ENCODE measurements at regions not wholly inside any gene's neighbourhood (a gene's known extent, or its start where the extent isn't known, plus 50 kb on each side); places are given as distances from the start of the nearest gene placed in this dataset.
"Not testable (repeated sequence)": the region's sequence is repeated elsewhere in the genome, so short reads cannot be mapped to it uniquely, and the experiment has no call there.

- not testable (repeated sequence) for DNase-seq (ENCODE audit: low read depth in 2 of 2)
Measured at GRCh38 chr14:37891500-37891899, 296.1 kb downstream of the TTC6 start.

- DNase-seq (ENCODE audit: low read depth in 2 of 2) = no peak
Measured at GRCh38 chr14:37894463-37894862, 299.0 kb downstream of the TTC6 start.

- no peak for DNase-seq (ENCODE audit: low read depth in 2 of 2)
Measured at GRCh38 chr14:37899365-37899764, 303.9 kb downstream of the TTC6 start.

- no peak for DNase-seq (ENCODE audit: low read depth in 2 of 2)
Measured at GRCh38 chr14:37900561-37900960, 305.1 kb downstream of the TTC6 start.

GRCh38 chr14:37901978-37902377 lies 305.7 kb upstream of the SSTR1 start:
- DNase-seq (ENCODE audit: low read depth in 2 of 2) = no peak

GRCh38 chr14:37903343-37904191 lies 304.1 kb upstream of the SSTR1 start:
- DNase-seq (ENCODE audit: low read depth in 2 of 2) = peak in 1 of 2 experiments; percentile 3

- DNase-seq (ENCODE audit: low read depth in 2 of 2) = no peak
Measured at GRCh38 chr14:37924622-37925021, 283.1 kb upstream of the SSTR1 start.

GRCh38 chr14:37932008-37932407 lies 275.7 kb upstream of the SSTR1 start:
- no peak for DNase-seq (ENCODE audit: low read depth in 2 of 2)

GRCh38 chr14:37932481-37932880 lies 275.2 kb upstream of the SSTR1 start:
- DNase-seq (ENCODE audit: low read depth in 2 of 2) = no peak

- DNase-seq (ENCODE audit: low read depth in 2 of 2) = no peak
Measured at GRCh38 chr14:37936971-37937370, 270.7 kb upstream of the SSTR1 start.

GRCh38 chr14:37939442-37940028 lies 268.2 kb upstream of the SSTR1 start:
- DNase-seq (ENCODE audit: low read depth in 2 of 2) = no peak

GRCh38 chr14:37945959-37946358 lies 261.7 kb upstream of the SSTR1 start:
- no peak for DNase-seq (ENCODE audit: low read depth in 2 of 2)

GRCh38 chr14:37946819-37947218 lies 260.9 kb upstream of the SSTR1 start:
- DNase-seq (ENCODE audit: low read depth in 2 of 2) = no peak

- DNase-seq (ENCODE audit: low read depth in 2 of 2) = no peak
Measured at GRCh38 chr14:37948266-37948665, 259.4 kb upstream of the SSTR1 start.

GRCh38 chr14:37968664-37969240 lies 239.0 kb upstream of the SSTR1 start:
- DNase-seq (ENCODE audit: low read depth in 2 of 2) = no peak

- no peak for DNase-seq (ENCODE audit: low read depth in 2 of 2)
Measured at GRCh38 chr14:37969511-37969979, 238.2 kb upstream of the SSTR1 start.

GRCh38 chr14:37970696-37971095 lies 237.0 kb upstream of the SSTR1 start:
- no peak for DNase-seq (ENCODE audit: low read depth in 2 of 2)

- no peak for DNase-seq (ENCODE audit: low read depth in 2 of 2)
Measured at GRCh38 chr14:37972941-37973887, 234.5 kb upstream of the SSTR1 start.

GRCh38 chr14:37974421-37974820 lies 233.3 kb upstream of the SSTR1 start:
- DNase-seq (ENCODE audit: low read depth in 2 of 2) = no peak

- no peak for DNase-seq (ENCODE audit: low read depth in 2 of 2)
Measured at GRCh38 chr14:37977481-37977880, 230.2 kb upstream of the SSTR1 start.

GRCh38 chr14:37985826-37986470 lies 221.8 kb upstream of the SSTR1 start:
- DNase-seq (ENCODE audit: low read depth in 2 of 2) = peak; percentile 2 to 32
